Umbilical cord (tissue), 1 donor: ENCODE measurements at regions not wholly inside any gene's neighbourhood (a gene's known extent, or its start where the extent isn't known, plus 50 kb on each side); places are given as distances from the start of the nearest gene placed in this dataset.
"Not testable (repeated sequence)": the region's sequence is repeated elsewhere in the genome, so short reads cannot be mapped to it uniquely, and the experiment has no call there.

Experiments used
- DNase-seq: peaks from one replicate; pipeline ENCODE4 v3.0.0-alpha.2; 2015; ENCODE audit warnings: low spot score

DNA sequence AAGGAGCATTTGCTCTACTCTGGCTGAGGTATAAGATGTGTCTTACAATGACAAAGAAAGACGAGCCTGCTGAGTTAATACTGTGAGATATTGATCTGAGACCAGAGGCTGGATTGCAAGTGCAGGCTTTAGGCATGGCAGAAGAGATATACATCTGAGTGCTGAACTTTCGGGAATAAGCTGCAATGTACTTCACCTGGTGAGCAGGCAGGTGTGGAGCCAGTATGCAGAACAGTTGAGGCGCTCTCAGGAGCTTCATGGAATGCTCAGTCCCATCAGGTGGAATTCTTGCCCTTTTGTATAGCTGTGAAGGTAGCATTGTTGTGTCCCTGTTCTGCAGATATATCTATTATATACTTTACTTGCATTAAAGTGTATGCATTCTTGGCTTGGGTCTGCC is 179.3 kb upstream of the RIMS1 start:
- DNase-seq: no peak

DNA sequence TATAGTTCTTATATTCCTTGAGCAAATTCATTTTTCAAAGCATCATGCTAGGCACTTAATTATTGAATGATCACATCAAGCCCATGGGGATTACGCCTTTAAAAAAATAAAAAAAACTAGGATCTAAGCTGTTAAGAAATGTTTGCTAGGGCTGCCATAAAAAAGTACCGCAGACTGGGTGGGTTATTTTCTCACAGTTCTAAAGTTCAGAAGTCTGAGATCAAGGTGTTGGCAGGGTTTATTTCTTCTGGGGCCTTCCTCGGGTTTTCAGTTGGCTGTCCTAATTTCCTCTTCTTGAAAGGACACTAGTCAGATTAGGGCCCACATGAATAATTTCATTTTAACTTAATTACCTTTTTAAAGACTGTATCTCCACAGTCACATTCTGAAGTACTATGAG is 165.6 kb upstream of the RIMS1 start:
- no peak for DNase-seq

DNA sequence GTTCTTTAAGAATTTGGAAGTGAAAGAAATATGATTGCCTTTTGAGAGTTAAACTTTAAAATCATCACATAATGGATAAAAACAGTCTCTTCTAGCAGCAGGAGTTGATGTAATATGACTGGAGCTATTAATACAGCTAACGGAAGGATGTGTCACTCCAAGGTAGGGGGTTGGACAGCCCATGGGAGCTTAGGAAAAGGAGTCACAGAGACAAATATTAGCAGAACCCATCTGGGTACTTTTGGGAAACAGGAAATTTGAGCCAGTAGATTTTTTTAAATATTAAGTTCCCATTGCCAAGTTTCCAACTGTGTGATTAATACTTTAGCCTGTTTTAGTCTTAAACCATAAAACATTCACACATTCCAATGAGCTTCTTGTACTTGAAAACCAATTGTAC is 164.7 kb upstream of the RIMS1 start:
- peak; percentile 18 for DNase-seq

DNA sequence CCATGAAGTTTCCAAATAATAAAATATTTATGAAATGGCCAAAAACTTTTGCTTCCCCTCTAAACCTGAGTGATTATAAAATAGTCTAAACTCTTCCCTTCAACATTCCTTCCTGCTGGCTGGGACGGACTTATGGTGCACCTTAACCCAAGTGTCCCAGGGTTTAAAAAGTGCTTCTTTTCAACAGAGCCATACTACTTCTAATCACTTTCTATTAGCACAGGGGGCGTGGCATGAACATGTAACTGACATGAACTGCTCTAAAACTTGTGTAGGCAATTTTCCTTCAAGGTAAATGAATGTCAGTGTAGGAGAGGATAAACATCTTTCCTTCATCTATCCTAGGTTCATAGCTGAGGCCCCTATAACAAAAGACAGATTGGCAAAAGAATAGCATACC is 163.6 kb upstream of the RIMS1 start:
- no peak for DNase-seq

DNA sequence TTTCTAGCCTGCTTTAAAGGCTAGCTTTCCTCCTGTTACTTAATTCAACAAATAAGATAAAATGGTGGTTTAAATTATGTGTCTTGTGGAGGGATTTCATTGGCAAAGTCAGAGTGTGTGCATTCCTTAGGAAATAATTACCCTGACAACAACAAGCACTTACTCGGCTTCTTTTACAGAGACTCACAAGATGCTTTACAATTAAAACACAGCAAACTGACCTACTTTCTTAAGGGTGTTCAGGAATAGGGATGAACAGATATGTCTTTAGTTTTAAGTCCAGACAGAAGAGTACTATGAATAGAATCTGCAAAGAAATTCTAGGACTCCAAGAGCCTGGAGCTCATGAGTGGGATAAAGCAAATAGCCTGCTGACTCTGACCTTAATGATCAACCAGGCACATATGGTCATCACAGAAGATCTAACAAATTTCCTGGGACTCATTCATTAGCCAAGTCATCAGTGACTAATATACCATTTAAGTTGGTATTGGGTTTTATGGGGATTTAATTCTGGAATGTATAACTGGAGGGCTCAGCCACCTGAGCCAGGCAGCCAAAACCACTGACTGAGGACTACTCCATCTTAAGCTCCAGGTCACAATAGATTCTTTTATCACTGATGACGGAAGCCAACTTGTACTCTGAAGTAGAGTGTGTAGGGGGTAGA is 161.8 kb upstream of the RIMS1 start:
- no peak for DNase-seq

DNA sequence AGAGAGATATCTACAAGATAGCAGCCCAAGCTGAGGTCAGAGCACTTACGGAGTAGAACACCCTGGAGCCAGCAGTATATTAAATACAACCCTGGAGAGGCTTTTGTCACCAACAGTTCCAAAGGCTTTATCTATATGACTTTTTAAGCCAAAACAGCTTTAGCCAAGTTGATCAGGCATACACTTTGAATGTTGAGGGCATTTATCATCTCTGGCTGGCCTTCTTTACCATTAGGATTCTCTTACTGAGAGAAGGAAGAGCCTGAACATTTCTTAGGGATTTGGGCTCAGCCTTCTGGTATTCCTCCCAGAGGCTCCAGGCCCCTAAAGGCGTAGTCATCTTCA is 161.3 kb upstream of the RIMS1 start:
- peak; percentile 94 for DNase-seq

DNA sequence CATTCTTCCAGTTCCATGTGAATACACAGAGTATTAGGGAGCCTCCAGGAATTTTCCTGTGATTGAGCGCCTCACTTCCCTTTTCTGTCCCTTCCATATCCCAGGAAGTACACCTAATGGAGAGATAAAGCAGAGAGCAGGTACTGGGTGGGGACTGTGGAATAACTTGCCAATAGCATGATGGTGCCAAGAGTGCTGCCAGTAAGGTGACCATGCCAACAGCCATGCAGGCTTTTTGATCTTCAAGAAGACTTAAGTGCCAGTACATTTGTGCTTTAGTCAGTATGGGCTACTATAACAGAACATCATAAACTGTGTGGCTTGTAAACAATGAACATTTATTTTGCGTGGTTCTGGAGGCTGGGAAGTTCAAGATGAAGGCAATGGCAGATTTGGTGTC is 160.2 kb upstream of the RIMS1 start:
- no peak for DNase-seq

DNA sequence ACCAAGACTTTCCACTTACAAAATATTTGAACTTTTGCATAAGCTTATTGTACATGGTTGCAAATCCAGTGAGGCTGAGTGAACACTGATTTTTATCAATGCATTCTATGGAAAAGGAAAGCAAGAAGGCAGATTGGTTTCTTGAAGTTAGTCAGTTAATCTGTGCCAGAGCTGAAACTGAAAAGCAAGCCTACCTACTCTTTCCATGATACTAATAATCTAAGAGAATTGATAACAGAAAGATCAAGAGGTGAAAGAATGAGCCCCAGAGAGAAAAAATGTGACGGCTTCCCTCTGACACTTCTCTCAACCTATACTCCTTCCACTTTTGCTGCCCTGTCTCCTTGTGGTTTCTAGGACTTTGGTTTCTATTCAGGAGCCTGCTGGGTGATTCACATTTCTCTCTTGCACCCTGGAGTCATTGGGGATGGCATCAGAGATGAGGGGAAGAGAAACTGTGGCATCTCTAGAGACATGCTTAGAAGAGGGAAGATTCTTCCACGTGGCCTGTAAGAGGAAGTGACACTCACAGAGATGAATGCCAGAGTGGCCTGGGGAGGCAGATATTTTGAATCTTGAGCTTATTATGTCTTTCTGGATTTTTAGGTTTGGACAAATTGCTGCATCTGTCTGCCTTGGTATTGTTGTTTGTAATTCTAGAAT is 158.6 kb upstream of the RIMS1 start:
- DNase-seq: no peak

DNA sequence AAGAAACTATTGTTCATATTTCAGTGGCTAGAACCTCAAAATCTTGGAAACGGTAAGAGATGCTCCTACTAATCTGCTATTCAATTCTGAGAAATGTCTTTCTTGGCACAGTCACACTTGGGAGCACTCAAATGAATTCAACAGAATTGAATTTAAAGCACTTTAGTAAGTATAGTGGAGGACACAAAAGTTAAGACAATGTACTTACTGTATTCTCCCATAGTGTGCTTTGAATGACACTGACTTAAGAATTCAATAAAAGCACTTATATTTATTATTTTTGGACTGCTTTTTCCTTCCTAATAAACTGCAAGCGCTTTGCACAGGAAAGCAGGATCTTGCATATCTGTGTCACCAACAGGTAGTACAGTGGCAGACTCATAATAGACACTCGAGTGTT is 156.1 kb upstream of the RIMS1 start:
- DNase-seq: no peak

DNA sequence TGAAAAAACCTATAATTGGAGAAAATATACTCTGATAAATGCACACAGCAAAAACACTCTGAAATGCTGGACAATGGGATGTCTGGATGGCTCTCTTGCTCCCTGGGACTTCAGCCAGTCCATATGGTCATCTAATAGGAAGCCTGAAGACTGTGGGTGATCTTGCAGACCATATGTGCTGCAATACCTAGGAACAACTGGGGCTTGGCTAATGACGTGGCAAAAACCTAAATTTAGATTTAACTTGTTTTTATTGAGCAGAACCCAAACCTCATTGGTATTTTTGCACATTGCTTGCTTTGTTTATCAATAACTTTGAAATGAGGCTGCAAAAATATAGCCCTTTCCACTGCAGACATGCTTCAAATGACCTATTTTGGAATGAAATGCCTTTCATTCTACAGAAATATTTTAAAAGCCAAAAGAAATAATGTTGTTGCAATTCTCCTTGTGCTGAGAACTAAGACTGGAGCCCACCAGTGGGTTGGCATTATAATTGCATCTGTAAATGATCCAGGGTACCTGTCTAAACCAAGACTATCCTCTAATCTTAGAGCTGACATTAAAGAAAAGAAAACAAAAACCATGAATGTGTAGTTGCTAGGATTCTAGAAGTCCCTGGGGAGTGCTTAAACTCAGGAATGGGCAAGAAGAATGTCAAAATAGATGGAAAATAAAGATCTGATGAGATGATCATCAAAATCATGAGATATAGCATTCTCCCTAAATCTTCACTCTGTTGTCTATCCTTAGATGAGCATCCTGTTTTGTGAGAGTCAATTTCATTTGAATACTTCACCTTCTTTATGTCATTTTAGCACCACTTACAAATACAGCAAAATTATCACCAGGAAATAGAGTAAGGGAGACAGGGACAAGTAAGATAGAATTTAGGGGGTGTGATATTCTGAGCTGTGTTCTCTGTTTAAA is 152.1 kb upstream of the RIMS1 start:
- DNase-seq: no peak

DNA sequence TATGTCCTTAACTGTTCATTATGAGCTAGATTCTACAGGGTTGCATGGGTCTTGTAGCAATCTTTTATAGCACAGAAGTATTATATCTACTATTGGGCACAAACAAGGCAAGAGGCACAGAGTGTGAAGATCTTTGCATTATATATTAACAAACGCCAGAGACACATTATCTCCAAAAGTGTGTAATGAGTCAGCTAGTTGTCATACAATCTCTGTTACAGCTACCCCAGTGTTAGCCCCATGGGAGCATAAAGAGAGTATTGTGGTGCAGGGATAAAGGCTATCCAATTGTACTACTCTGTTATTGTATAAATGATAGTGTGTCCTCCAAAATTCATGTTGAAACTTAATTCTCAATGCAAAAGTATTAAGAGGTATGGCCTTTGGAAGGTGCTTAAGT is 148.4 kb upstream of the RIMS1 start:
- DNase-seq: no peak

DNA sequence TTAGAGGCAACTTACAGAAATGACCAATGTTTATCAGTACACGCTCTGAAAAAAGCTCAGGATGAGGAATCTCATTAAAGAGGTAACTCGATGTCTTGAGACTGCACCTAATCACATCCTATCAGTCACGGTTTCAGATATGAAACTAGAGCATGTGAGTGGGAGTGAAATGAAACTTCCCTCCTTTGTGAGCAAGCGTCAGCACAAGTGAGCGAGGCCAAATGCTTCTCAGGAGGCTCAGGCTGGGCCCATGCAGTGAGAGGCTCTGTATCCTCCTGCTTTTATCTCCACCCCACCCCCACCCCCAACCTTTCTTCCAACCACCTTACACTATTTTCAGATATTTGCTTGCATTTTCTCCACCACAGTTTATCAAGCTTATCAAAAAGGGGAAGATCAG is 140.8 kb upstream of the RIMS1 start:
- no peak for DNase-seq

DNA sequence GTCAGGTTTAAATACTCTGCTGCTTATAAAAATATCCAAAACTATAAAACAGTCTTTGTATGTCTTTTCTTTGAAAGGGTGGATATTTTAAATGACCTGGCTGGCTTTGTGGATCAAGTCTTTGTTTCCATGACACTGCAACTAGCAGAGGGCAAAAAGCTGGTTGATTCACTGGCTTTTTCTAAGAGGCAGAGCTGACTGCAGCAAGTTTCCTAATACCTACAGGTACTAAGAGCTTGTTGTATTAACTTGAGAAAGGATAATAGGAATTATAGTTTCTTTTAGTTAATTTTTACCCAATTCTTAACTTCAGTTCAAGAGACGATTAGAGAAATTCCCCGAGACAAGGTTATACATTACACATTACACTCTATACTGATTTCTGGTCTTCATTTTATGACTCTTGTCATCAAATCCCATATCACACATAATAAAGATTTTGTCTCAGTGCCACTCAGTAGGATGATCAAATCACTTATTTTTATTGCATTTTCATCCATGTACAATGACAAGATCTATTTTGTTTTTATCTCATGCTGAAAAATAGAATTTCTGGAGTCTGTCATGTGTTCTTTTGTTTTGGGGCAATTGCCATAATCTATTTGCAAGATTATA is 120.1 kb upstream of the RIMS1 start:
- no peak for DNase-seq

DNA sequence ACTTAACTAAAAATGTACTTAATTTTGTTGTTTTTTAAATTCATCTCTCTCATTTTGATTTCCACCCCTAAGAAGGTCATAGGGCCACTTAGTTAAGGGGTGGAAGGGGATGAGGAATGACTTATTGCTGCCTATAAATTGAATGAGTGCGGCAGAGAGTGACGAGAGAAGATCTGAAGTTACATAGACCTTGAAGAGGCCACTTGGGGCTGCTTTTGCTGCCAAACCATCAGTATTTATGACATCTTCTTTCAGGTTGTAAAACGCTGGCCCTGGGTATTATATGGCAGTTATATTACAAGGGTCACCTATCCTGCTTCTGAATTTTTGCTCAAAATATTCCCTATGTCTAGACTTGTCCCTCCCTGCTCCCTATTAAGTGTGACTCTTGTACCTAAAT is 119.6 kb upstream of the RIMS1 start:
- DNase-seq: no peak

DNA sequence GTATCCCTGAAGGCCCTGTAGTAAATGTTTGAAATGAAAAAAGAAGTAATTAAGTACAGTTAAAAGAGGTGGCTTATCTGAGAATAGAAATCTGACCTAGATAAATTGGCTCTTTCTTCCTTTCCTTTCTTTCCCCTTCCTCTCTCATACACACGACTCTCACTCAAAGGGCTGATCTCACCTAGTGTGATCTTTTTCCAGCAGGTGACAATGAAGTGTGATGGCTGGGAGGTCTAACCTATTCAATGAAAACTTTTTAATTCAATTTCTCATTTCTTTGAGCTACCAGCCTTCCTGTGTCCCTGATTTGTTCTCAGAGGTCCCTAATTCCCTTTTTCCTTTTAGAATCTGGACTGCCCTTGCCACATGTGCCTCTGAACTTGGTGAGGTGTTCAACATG is 118.0 kb upstream of the RIMS1 start:
- DNase-seq: no peak

DNA sequence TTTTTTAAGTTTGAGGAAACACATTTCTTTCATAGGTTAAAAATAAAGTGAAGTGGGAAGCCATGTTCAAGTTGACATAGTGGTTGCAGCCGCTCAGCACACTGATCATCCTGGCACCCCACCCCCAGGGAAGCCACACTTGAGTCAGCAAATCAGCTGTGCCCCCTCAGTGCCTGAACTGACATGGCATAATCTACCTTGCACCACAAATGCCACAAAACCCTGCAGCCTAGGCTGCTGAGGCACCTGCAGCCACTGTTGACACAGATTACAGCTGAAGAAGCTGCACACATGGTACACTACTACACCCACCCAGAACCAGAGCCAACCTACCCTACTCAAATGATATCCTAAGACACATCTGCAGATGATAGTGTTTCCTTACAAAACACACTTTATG is 77.5 kb upstream of the RIMS1 start:
- no peak for DNase-seq

DNA sequence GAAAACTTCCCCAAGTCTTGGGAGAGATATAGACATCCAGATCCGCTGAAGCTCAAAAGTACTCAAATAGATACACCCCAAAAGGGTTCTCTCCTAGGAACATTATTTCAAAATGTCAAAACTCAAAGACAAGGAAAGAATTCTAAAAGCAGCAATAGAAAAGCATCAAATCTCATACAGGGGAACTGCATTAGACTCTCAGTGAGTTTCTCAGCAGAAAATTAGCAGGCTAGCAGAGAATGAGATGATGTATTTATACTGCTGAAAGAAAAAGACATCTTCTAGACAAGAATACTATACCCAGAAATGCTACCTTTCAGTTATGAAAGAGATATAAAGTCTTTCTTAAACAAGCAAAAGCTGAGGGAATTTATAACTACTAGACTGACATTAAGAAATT is 75.5 kb upstream of the RIMS1 start:
- no peak for DNase-seq

DNA sequence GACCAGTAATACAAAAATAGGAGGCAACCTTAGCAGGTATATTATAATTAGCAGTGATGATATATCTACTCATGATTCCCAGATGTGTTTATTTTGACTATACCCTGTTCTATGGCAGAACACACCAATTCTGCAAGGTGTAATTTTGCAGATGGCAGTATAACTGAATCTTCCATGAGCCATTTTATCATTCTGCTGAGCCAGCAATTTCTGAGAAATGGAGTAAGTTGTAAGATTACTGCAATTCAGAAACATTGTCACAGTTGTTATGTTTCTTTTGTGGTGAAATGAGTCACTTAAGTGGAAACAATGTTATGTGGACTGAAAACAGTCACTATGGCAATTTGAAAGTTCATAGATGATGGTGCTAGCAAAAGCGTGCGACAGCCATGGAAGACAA is 63.7 kb upstream of the RIMS1 start:
- no peak for DNase-seq

DNA sequence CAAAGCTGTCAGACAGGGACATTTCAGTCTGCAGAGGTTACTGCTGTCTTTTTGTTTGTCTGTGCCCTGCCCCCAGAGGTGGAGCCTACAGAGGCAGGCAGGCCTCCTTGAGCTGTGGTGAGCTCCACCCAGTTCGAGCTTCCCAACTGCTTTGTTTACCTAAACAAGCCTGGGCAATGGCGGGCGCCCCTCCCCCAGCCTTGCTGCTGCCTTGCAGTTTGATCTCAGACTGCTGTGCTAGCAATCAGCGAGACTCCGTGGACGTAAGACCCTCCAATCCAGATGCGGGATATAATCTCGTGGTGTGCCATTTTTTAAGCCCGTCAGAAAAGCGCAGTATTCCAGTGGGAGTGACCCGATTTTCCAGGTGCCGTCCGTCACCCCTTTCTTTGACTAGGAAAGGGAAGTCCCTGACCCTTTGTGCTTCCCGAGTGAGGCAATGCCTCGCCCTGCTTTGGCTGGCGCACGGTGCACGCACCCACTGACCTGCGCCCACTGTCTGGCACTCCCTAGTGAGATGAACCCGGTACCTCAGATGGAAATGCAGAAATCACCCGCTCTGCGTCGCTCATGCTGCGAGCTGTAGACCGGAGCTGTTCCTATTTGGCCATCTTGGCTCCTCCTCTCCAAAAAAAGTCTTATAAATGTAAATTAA is 54.1 kb upstream of the RIMS1 start:
- not testable (repeated sequence) for DNase-seq
